ENCODE measurements at regions not wholly inside any gene's neighbourhood (a gene's known extent, or its start where the extent isn't known, plus 50 kb on each side); places are given as distances from the start of the nearest gene placed in this dataset.

- TF ChIP-seq CTCF (IDR thresholded peaks at IDR 0.05; ENCODE audit: insufficient read depth, low read length) (no peak), POLR2AphosphoS5 (IDR thresholded peaks at IDR 0.05; ENCODE audit: low read depth) (no peak), REST (IDR thresholded peaks at IDR 0.05; ENCODE audit: insufficient replicate concordance, low read depth) (no peak), SPI1 (IDR thresholded peaks at IDR 0.05; ENCODE audit: borderline replicate concordance, low read depth) (no peak), GABPA (IDR thresholded peaks at IDR 0.05; ENCODE audit: low read depth) (no peak)
Observed at GRCh38 chr1:87950369-87950768, 621.7 kb downstream of the LMO4 start.

Measured in HL-60 (cell line).